ENCODE measurements at regions not wholly inside any gene's neighbourhood (a gene's known extent, or its start where the extent isn't known, plus 50 kb on each side); places are given as distances from the start of the nearest gene placed in this dataset.

DNA sequence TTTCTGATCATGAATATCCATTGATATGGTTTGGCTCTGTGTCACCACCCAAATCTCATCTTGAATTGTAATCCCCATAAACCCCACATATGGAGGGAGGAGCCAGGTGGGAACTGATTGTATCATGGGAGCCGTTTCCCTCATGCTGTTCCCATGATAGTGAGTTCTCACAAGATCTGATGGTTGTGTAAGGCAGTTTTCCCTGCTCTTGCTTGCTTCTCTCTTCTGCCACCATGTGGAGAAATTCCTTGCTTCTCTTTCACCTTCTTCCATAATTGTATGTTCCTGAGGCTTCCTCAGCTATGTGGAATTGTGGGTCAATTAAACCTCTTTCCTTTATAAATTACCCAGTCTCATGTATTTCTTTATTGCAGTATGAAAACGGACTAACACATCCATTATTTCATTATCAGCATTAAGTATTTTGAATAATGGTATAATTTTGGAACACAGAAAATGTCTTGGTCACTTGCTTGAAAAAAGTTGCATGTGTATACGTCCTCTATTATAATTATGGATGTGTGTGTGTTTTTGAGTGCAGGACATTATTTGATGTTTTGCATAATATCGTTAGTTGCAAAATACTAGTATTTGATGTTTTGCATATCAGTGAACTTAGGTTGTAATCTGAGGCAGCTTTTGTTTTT is 334.6 kb downstream of the PCDH10 start:
- H3K4me1 ChIP-seq (ENCODE audit: insufficient read depth, low read length, poor library complexity, severe bottlenecking): no peaks in the 10 kb centered on the region
- POLR2A ChIA-PET (ENCODE audit: low non-redundant PET): no interaction called here
- H3K9me3 ChIP-seq (ENCODE audit: low read depth, low read length, poor library complexity, severe bottlenecking): no peaks in the 10 kb centered on the region
- no peak overlapping the region for H3K4me3 ChIP-seq (ENCODE audit: low read depth, low read length, poor library complexity, severe bottlenecking)
- H3K36me3 ChIP-seq (ENCODE audit: insufficient read depth, low read length, poor library complexity, severe bottlenecking): no peaks in the 10 kb centered on the region
- TF ChIP-seq, protein P1, sequence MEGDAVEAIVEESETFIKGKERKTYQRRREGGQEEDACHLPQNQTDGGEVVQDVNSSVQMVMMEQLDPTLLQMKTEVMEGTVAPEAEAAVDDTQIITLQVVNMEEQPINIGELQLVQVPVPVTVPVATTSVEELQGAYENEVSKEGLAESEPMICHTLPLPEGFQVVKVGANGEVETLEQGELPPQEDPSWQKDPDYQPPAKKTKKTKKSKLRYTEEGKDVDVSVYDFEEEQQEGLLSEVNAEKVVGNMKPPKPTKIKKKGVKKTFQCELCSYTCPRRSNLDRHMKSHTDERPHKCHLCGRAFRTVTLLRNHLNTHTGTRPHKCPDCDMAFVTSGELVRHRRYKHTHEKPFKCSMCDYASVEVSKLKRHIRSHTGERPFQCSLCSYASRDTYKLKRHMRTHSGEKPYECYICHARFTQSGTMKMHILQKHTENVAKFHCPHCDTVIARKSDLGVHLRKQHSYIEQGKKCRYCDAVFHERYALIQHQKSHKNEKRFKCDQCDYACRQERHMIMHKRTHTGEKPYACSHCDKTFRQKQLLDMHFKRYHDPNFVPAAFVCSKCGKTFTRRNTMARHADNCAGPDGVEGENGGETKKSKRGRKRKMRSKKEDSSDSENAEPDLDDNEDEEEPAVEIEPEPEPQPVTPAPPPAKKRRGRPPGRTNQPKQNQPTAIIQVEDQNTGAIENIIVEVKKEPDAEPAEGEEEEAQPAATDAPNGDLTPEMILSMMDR (conservative IDR thresholded peaks at IDR 0.05; ENCODE audit: low read depth, low read length): peak; percentile 57
- no peak for TF ChIP-seq EZH2 (IDR thresholded peaks at IDR 0.05; ENCODE audit: borderline replicate concordance, low read depth, low read length, poor library complexity, severe bottlenecking)
- CTCF ChIA-PET: no interaction called here
- intact Hi-C loops (cut with micrococcal nuclease; ENCODE audit: unreplicated experiment): loop anchor here (2.0 kb wide), 1 partner anchor 329 kb away; no protein-coding TSS in a partner anchor
- peak; percentile 63 for DNase-seq (ENCODE audit: low spot score)
- no peaks in the 10 kb centered on the region for H3K27me3 ChIP-seq (replicated peaks; ENCODE audit: insufficient read depth, low read depth, low read length, poor library complexity)
- H3K27ac ChIP-seq (ENCODE audit: low read depth, low read length, poor library complexity, severe bottlenecking): no peak overlapping the region
- BruUV-seq (replicated peaks): no TSS peak

DNA sequence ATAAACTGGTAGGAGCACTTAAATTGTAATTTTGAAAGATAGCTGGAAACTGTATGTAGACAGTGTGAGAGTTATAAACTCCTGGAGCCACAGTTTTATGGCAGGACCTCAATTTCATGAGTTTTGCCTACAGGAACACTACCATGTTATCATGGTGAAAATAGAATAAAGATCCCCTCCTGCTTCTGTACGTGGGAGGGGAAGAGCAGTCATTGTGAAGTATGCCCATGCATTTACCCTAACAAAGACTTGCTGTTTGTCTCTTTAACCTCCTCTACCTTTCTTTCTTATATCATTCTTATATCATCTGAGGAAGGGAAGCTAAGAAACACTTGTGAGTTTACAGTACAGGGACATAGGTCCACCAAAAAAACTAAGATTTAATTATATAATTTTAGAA is 327.0 kb downstream of the PCDH10 start:
- intact Hi-C loops (cut with micrococcal nuclease; ENCODE audit: unreplicated experiment): loop anchor here (5.0 kb wide), 1 partner anchor 159 kb away; no protein-coding TSS in a partner anchor
- no peak overlapping the region for H3K27ac ChIP-seq (ENCODE audit: low read depth, low read length, poor library complexity, severe bottlenecking)
- TF ChIP-seq, protein P1 (conservative IDR thresholded peaks at IDR 0.05; ENCODE audit: low read depth, low read length): no peak
- no peak for TF ChIP-seq EZH2 (IDR thresholded peaks at IDR 0.05; ENCODE audit: borderline replicate concordance, low read depth, low read length, poor library complexity, severe bottlenecking)
- no peaks in the 10 kb centered on the region for H3K9me3 ChIP-seq (ENCODE audit: low read depth, low read length, poor library complexity, severe bottlenecking)
- CTCF ChIA-PET: no interaction called here
- H3K36me3 ChIP-seq (ENCODE audit: insufficient read depth, low read length, poor library complexity, severe bottlenecking): no peaks in the 10 kb centered on the region
- POLR2A ChIA-PET (ENCODE audit: low non-redundant PET): no interaction called here
- no peaks in the 10 kb centered on the region for H3K27me3 ChIP-seq (replicated peaks; ENCODE audit: insufficient read depth, low read depth, low read length, poor library complexity)
- no peaks in the 10 kb centered on the region for H3K4me1 ChIP-seq (ENCODE audit: insufficient read depth, low read length, poor library complexity, severe bottlenecking)
- no peak overlapping the region for H3K4me3 ChIP-seq (ENCODE audit: low read depth, low read length, poor library complexity, severe bottlenecking)
- no peak for DNase-seq (ENCODE audit: low spot score)
- no TSS peak for BruUV-seq (replicated peaks)

DNA sequence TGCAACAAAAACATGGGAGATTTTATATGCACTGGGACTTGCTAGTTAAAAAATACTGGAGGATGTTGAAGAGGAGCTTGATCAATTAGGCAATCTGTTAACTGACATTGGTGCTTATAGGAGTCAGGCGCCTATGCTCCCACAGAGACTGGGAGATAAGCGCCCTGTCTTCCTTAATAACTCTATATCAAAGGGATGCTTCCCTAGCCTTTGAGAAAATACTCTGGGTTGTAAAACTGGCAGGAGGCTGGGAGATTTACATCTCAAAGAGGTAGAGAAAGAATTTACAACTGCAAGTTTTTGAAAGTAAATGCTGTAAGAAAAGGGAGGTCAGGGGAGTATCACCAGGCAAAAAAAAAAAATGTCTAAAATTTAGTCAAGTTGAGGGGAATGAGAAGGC is 325.4 kb downstream of the PCDH10 start:
- ChIA-PET CTCF (no interaction called here), POLR2A (ENCODE audit: low non-redundant PET) (no interaction called here)
- no peaks in the 10 kb centered on the region for H3K4me1 ChIP-seq (ENCODE audit: insufficient read depth, low read length, poor library complexity, severe bottlenecking)
- BruUV-seq (replicated peaks): no TSS peak
- DNase-seq (ENCODE audit: low spot score): no peak
- TF ChIP-seq, protein P1 (conservative IDR thresholded peaks at IDR 0.05; ENCODE audit: low read depth, low read length): no peak
- no peak for TF ChIP-seq EZH2 (IDR thresholded peaks at IDR 0.05; ENCODE audit: borderline replicate concordance, low read depth, low read length, poor library complexity, severe bottlenecking)
- H3K27ac ChIP-seq (ENCODE audit: low read depth, low read length, poor library complexity, severe bottlenecking): no peak overlapping the region
- no peaks in the 10 kb centered on the region for H3K9me3 ChIP-seq (ENCODE audit: low read depth, low read length, poor library complexity, severe bottlenecking)
- H3K36me3 ChIP-seq (ENCODE audit: insufficient read depth, low read length, poor library complexity, severe bottlenecking): no peaks in the 10 kb centered on the region
- H3K27me3 ChIP-seq (replicated peaks; ENCODE audit: insufficient read depth, low read depth, low read length, poor library complexity): no peaks in the 10 kb centered on the region
- no peak overlapping the region for H3K4me3 ChIP-seq (ENCODE audit: low read depth, low read length, poor library complexity, severe bottlenecking)
- intact Hi-C loops (cut with micrococcal nuclease; ENCODE audit: unreplicated experiment): no loop called here
